HG03060 (cell line): ENCODE measurements at regions not wholly inside any gene's neighbourhood (a gene's known extent, or its start where the extent isn't known, plus 50 kb on each side); places are given as distances from the start of the nearest gene placed in this dataset.

Experiments used
- ATAC-seq: cut with Tn5 transposase; IDR thresholded peaks from one replicate; pipeline ENCODE4 v1.9.1; 2021; ENCODE audit warnings: low read depth, moderate number of reproducible peaks; ENCODE audit not compliant: unreplicated experiment

DNA sequence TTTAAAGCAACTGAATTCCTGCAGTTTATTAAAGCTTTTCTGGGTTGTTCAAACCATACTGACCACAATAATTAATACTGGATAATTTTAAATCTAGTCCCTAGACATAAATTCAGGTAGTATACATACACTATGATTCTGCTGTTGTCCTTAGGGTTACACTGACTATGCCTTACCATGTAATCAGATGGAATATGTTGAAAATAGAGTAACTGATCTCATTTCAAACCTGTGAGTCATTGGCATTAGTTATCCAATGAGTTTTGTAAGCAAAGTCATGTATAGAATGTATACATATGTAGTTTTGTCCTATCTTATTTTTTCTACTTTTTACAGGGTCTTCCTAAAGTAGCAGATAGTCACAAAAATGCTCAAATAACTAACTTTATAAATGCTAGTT, 517.1 kb upstream of the CCDC54 start:
- ATAC-seq = no peak

DNA sequence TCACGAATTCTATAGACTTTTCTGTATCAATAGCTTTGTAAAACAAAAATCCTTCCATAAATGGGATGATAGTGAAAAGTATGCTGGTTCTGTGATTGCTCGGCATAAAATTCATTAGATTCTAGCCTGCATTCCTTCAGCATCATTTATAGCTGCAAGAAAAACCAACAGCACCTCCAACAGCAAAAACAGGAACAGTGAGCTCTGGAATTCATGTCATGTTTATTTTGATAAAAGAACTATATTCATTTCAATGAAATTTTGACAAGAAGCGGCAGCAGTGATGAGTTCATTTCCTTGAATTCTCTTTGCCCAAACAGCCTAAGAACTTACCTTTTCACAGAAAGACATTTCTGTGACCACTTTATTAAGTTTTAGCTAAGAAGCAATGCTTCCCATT, 515.2 kb upstream of the CCDC54 start:
- ATAC-seq = no peak

DNA sequence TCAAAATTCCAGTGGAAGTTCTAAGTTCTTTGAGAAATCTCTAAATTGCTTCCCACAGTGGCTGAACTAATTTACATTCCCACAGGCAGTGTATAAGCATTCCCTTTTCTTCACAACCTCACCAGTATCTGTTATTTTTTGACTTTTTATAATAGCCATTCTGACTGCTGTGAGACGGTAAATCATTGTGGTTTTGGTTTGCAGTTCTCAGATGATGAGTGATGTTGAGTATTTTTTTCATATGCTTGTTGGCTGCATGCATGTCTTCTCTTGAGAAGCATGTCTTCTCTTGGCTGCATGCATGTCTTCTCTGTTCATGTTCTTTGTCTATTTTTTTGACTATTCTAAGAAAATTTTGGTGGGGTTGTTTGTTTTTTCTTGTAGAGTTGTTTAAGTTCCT, 499.6 kb upstream of the CCDC54 start:
- ATAC-seq = no peak

DNA sequence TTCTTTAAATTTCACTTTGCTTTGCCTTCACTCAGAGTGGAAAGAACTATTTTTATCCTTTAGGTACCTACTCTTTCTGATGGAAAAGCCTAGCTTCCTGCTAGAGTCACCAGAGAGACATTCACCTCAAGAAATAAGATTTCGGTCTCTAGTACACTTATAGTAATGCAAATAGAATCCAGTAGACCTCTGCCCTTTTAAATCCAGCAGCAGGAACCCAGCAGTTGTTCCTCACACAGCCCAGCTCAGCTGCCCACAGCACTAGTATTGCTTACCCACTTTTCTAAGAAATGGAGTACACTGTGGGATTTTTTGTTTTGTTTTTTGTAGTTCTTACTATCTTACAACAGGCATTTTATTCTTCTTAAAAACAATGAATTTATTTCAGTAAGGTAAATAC, 497.0 kb upstream of the CCDC54 start:
- no peak for ATAC-seq

DNA sequence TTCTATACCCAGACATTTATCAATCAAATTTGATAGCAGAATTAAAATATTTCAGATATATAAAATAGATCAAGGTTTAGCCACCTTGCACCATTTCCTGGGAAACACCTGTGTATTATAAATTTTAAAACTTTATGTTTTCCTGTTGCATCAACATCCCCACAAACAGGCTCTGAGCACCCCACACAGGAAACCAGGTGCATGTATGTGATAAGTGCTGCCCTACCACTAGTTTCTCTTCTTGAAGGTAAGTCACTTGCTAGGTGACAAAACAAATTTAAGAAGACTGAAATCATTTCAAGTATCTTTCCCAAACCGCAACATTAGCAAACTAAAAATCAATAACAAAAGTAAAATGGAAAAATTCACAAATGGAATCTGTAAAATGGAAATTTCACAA, 496.1 kb upstream of the CCDC54 start:
- ATAC-seq = no peak

DNA sequence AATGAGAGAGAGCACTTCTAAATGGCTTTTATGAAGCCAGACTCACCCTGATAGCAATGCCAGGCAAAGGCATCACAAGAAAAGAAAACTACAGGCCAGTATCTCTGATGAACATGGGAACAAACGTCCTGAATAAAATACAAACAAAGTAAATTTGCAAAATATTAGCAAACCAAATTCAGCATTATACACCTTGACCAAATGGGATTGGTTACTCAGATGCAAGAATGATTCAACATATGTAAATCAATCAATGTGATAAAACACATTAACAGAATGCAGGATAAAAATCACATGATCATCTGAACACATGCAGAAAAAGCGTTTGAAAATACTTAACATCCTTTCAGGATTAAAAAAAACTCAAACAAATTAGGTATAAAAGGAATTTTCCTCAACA, 494.9 kb upstream of the CCDC54 start:
- no peak for ATAC-seq

DNA sequence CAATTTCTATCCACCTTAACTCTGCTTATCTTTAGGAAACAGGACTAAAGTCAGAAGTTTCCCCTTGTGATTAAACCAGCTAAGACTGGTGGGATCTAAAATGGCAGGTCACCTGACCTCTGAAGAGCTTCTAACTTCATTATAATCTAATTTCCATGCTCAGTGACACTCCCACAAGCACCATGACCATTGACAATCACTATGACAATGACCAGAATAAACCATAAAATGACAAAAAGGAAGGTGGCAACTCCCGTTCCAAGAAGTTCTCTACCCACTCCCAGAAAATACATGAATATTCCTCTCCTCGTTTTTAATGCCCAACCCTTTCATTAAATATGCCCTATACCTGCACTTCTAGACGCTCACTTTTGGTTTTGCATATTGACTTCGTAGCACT, 471.2 kb upstream of the CCDC54 start:
- no peak for ATAC-seq

DNA sequence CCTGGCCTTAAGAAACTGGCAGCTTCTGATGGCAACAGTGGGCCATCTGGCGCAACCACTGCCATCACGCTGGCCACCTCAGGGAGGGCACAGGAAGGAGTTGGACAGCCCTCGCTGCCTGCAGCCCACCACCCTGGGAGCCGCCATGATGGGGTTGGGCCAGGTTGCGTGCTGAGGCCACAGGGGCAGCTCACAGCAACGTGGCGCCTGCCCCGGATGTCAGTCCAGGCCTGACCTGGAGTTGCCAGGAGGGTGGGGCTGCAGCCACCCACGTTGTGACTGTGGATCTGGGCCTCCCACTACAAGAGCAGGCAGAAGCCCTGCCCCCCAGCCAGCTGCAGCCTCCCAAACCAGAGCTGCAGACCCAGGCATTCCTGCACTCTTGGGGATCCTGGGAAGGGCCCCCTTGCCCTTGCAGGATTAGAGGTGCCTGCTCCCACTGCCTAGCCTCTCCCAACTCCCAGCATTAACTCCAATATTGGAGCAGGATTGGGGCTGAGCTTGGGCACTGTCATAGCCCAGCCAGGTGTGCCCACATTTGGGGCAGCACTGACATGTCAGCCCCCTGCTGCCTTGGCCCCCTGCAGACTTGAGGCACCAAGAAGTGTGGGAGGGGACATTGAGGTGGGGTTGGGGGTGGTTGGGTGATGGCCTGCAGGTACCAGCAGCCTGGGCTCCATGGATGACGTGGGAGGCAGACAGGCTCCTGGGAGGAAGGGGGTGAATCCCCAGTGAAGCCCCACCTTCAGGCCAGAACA, 468.9 kb upstream of the CCDC54 start:
- no peak for ATAC-seq

DNA sequence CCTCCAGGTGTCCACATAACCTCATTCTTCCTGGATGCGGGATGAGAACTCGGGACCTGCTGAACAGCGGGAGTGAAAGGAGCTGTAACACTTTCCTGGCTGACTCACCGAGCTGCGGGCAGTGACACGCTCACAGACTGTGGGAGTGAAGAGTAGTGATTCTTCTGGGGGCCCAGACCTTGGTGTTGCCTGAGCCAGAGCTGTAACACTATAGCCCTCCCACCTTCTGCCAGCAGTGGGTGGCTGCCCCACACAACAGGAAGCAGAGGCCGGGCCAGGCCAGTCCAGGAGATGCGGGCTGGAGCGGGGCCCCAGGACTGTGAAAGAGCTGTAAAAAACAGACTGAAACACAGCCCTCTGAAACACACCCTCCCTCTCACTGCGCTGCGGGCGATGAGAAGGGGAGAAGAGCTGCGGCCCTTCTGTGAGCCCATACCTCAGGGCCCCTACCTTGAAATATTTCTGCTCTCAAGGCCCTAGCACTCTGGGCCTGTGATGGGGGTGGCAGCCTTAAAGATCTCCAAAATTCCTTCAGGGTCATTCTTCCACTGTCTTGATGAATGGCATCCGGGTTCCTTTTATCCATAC, 464.0 kb upstream of the CCDC54 start:
- ATAC-seq = no peak

DNA sequence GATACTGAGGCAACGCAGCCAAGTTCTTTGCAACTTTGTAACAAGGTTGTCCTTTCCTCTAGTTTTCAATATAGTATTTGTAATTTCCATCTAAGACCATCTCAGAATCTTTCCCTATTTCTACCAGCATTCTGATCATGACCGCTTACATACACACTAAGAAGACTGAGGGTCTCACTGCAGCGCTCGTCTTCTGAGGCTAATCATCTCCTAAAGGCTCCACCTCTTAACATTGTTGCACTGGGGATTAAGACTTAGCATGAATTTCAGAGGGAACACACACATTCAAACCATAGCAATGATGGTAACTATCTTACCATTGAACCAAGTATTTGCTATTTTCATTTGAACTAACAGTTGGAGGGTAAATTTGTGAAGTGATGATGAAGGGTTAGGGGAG, 463.3 kb upstream of the CCDC54 start:
- no peak for ATAC-seq

DNA sequence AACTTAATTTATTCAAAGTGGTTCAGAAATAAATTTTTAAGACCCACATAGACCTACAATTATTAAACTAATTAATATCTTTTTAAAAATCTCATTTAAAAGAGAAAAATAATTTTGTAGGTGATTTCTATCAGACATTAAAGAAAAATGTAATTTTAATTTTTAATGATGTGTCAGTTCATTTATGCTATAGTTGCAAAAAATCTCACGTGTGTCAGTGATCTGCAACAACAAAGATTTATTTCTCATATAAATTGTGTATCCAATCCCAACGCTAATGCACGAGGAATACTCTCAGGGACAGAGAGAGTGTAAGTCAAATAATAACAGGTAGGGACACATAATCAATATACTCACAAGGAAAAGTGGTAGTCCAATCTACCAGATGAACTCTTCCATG, 456.6 kb upstream of the CCDC54 start:
- no peak for ATAC-seq

DNA sequence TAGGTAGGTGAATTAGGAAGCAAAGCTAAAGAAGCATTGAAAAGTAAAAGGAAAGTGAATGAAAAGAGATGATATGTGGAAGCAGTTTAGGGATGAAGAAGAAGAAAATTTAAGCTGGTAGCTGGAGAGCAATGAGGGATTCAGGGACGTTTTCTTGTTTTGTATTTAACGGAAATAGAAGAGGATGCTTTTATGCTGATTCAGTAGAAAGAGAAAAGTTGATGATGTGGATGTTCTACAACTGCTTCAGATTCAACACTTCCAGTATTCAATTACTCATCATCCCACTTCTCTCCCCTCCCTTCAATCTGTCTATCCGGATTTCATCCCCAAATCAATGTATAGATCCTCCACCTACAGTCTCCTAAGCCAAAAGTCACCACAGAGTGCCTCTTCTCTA, 448.2 kb upstream of the CCDC54 start:
- no peak for ATAC-seq

DNA sequence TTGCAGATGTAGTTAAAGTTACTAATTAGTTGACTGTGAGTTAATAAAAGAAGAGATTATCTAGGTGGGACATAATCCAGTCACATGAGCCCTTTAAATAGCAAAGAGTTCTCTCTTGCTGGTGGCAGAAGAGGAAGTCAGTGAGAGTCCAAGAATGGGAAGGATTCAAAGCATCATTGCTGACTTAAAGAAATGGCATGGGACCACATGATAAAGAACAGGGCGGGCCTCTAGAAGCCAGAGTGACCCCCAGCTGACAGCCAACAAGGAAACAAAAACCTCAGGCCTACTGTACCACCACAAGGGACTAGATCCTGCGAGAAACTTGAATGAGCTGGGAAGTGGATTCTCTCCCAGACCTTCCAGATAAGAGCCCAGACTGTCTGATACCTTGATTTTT, 447.2 kb upstream of the CCDC54 start:
- no peak for ATAC-seq

DNA sequence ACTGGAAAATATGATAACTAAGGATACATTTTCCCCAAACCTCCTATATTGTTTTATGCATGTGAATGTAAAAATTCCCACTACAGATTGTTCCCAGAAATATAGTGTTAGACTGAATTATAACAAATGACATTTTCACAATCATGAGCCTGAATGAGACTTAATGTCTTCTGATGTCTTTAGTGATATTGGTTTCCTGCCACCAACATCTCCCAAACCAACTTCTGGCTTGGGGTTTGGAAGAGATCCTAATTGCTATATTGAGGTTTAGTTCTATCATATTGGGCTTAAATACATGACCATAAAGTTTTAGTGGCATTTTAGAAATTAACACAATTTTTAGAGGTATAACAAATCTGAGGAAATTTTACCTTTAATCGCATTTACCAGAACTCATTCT, 445.3 kb upstream of the CCDC54 start:
- ATAC-seq = no peak

DNA sequence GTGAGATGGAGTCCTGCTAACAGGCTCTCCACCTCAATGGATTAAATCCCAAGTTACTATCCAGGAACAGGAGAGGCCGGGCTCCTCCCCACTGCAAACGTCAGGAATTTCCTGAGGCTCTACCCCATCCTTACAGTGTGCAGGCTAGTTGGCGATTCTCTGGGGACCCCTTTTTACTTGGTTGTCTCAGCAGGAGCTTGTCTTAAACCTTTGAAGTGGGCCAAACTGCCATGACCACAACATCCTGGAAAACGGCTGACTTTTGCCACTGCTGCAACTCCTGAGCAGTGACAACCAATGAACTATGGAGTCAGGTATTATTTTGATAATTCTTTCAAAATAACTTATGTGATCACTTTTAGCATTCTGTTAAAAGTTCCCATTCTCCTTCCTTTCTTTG, 440.9 kb upstream of the CCDC54 start:
- no peak for ATAC-seq

DNA sequence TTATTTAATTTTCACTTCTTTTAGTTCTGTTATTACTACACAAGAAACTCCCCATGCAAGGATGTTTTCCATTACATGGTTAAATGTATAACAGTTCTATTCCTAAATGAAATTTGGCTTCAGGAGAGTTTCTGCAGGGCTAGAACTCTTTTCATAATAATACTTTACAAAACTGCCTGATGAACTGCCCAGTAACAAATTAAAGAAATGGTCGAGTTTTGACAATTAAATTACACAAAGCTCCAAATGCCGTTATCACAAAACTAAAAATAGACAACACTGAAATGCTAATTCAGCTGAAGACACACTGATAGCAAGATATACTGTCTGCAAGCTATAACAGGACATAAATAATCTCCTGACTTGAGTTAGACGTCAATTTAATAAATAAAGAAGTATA, 435.2 kb upstream of the CCDC54 start:
- ATAC-seq = no peak

DNA sequence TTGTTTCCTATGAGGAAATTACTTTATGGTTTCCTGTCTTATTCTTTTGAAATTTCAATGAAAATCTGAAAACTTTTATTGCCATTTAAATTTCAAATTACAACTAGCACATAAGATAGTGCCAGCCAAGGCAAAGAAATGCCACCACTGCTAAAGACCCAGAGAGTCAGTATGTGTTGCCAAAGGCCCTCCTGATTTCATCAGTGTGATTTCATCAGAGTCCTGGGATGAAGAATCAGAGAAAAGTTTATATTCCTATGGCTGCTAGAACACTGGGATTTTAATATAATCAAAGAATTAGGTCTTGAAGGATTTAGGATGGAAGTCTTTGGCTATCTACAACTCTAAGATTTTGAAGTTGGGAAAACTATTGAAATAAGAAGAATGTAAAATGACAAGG, 434.2 kb upstream of the CCDC54 start:
- ATAC-seq = no peak

DNA sequence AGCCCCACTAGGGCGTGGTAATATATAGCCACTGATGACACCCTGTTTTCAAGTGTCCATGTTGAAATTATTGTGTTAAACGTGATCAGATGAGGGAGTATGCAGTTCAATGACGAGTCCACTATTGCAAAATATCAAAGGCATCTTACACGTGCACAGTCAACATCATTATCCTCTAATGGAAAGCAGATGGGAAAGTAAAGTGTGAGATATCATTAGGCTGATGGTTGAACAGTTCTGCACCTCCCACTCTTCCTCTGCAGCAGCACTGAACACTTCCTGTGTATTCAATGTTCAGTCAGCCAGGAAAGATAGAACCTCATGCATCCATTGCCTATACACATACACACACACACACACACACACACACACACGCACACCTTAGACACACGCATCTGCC, 431.8 kb upstream of the CCDC54 start:
- ATAC-seq = no peak

DNA sequence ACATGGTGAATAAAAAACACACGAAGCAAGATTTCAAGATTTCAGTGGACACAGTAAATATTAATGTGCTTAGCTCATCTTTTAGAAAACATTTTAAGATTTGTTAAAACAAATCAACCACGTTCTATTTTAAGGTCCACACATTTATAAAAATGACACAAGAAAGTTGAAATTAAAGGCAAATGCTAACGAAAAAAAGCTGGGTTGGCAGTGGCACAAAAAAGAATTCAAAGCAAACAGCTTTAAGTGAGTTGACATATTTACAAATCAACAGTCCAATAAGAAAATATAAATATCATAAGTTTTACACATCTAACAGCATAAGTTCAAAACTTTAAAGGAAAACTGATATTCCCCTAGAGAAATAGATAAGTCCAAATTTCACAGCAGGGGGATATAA, 430.4 kb upstream of the CCDC54 start:
- no peak for ATAC-seq

DNA sequence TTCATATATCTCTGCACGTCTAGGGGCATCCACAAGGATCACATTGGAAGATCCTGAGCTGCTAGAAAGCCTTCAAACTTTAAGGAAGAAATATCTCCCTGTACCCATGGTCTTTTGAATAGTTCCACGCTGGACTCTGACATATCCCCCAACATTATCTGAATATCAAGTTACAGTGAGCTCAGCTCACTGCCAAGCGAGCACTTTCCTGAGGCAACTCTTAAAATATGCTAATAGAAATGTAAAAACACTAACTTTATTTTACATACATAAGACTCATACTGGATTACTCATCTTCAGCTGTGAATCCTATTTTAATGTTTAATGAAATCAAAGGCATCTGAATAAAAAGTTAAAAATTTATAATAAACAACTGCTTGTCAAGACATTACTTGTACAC, 420.2 kb upstream of the CCDC54 start:
- ATAC-seq = no peak

DNA sequence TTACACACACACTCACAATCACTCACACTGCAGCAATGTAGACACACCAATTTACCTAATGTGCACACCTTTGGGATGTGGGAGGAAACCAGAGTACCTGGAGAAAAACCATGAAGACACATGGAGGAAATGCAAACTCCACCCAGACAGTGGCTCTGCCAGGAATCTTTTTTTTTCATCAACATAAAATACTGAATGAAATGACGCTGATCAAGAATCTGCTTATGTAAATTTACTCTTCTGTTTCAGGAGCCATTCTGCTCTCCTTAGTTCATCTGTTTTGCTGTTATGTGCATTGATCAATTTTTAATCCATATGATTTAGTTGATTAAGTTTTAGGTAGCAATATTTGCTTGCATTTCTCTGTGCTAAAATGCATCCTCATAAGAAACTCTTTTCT, 414.2 kb upstream of the CCDC54 start:
- ATAC-seq = no peak

DNA sequence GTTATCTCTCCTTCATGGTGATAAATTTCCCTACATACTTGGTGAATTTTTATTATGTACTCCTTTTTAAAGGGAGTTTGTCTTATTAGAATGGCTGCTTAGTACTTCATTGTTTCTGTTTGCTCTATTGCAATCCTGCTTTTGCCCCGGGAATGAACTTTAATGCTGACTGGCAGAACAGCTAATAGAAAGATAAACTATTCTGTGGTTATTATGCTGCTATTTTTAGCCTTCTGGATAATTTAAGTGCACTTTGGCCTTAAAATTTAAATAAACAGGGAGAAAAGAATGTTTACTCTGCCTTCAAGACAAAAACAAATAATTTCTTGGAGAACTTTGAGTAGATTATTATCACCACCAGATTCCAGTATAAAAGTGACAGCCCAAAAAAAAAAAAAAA, 413.8 kb upstream of the CCDC54 start:
- ATAC-seq = no peak

DNA sequence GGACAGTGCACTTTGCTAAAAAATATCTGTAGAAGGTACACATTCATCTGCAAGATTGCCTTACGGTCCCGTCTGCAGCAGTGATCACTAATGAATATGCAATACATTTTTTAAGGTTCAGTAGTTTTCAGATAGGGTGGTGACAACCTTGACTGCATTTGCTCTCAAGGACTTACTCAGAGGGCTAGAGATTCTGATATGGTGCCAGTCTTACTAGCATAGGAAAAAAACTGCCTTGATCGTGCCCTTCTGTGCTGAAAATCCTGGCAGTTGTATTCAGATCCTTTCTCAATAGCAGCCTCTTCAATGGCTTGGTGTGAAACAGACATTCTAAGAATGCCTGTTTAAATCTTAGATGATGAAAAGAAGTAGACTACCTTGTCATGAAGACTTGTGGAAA, 411.9 kb upstream of the CCDC54 start:
- no peak for ATAC-seq
